GM23338 (cell line): ENCODE measurements at regions not wholly inside any gene's neighbourhood (a gene's known extent, or its start where the extent isn't known, plus 50 kb on each side); places are given as distances from the start of the nearest gene placed in this dataset.

Experiments
- ATAC-seq: fragments of 200-7000 bp; cut with Tn5 transposase; 3 replicates; pipeline ENCODE4 v1.9.1; 2020
- DNase-seq: peaks from one replicate; pipeline ENCODE4 v3.0.0-alpha.2; 2015; ENCODE audit warnings: low spot score
- H2AFZ ChIP-seq: fragments of 200-600 bp; sonication (generic); 2 replicates; pipeline ENCODE4 v1.8.0; 2016; ENCODE audit warnings: antibody characterized with exemption, mild to moderate bottlenecking, moderate library complexity
- H3F3A ChIP-seq: fragments of 200-600 bp; sonication (generic); replicated peaks from 2 replicates; pipeline ENCODE4 v1.8.0; 2017; ENCODE audit warnings: antibody characterized with exemption, mixed run types, low read depth
- H3K27ac ChIP-seq: fragments of 200-600 bp; sonication (generic); 2 replicates; pipeline ENCODE4 v1.6.1; 2016; ENCODE audit warnings: low read depth
- H3K27me3 ChIP-seq: fragments of 200-600 bp; sonication (generic); 2 replicates; pipeline ENCODE4 v1.8.0; 2016; ENCODE audit warnings: mild to moderate bottlenecking, mixed run types, moderate library complexity; ENCODE audit not compliant: insufficient read depth
- H3K36me3 ChIP-seq: fragments of 200-600 bp; sonication (generic); 2 replicates; pipeline ENCODE4 v1.8.0; 2016; ENCODE audit warnings: mild to moderate bottlenecking; ENCODE audit not compliant: insufficient read depth
- H3K4me1 ChIP-seq: fragments of 200-600 bp; sonication (generic); 2 replicates; pipeline ENCODE4 v1.8.0; 2016; ENCODE audit warnings: mild to moderate bottlenecking, moderate library complexity; ENCODE audit not compliant: insufficient read depth
- H3K4me2 ChIP-seq: fragments of 200-600 bp; sonication (generic); 2 replicates; pipeline ENCODE4 v1.7.1; 2017; ENCODE audit warnings: mixed run types
- H3K4me3 ChIP-seq: fragments of 200-600 bp; sonication (generic); 2 replicates; pipeline ENCODE4 v1.6.1; 2016; ENCODE audit warnings: mixed run types
- H3K79me2 ChIP-seq: fragments of 200-600 bp; sonication (generic); replicated peaks from 2 replicates; pipeline ENCODE4 v1.8.0; 2017; ENCODE audit warnings: mild to moderate bottlenecking; ENCODE audit not compliant: insufficient read depth
- H3K9me2 ChIP-seq: fragments of 200-600 bp; sonication (generic); 2 replicates; pipeline ENCODE4 v1.8.0; 2017; ENCODE audit not compliant: insufficient read depth
- H4K20me1 ChIP-seq: fragments of 200-600 bp; sonication (generic); replicated peaks from 2 replicates; pipeline ENCODE4 v1.8.0; 2017; ENCODE audit warnings: mild to moderate bottlenecking; ENCODE audit not compliant: insufficient read depth
- H3K27ac Mint-ChIP-seq: 2 replicates; pipeline ENCODE4 v1.8.0; 2020; ENCODE audit warnings: inconsistent platforms, mild to moderate bottlenecking, moderate library complexity, mixed read lengths
- H3K27me3 Mint-ChIP-seq: 3 replicates; pipeline ENCODE4 v1.8.0; 2022; ENCODE audit warnings: low read depth, mild to moderate bottlenecking, moderate library complexity, mixed read lengths, inconsistent platforms; ENCODE audit not compliant: insufficient read depth, poor library complexity
- H3K36me3 Mint-ChIP-seq: 3 replicates; pipeline ENCODE4 v1.8.0; 2021; ENCODE audit warnings: low read depth, mild to moderate bottlenecking, inconsistent platforms, moderate library complexity, mixed read lengths
- H3K4me1 Mint-ChIP-seq: 3 replicates; pipeline ENCODE4 v1.8.0; 2020; ENCODE audit warnings: mild to moderate bottlenecking, inconsistent platforms, mixed read lengths
- H3K4me3 Mint-ChIP-seq: 3 replicates; pipeline ENCODE4 v1.8.0; 2021; ENCODE audit warnings: moderate library complexity, mild to moderate bottlenecking, inconsistent platforms, mixed read lengths
- H3K9me3 Mint-ChIP-seq: 3 replicates; pipeline ENCODE4 v1.8.0; 2020; ENCODE audit warnings: moderate library complexity, mild to moderate bottlenecking, inconsistent platforms, mixed read lengths
- CREB1 ChIP-seq: fragments of 250-450 bp; sonication (Bioruptor Pico); IDR thresholded peaks from 2 replicates; pipeline ENCODE4 v1.5.0; 2020; ENCODE audit warnings: low read depth, mild to moderate bottlenecking, moderate library complexity
- EZH2 ChIP-seq: fragments of 200-600 bp; sonication (generic); IDR thresholded peaks from one replicate; pipeline ENCODE4 v1.8.0; 2017; ENCODE audit warnings: antibody characterized with exemption, mild to moderate bottlenecking, low read depth; ENCODE audit not compliant: unreplicated experiment
- EZH2phosphoT487 ChIP-seq: fragments of 200-600 bp; sonication (generic); IDR thresholded peaks from one replicate; pipeline ENCODE4 v1.8.1; 2018; ENCODE audit warnings: antibody characterized with exemption; ENCODE audit not compliant: unreplicated experiment
- JUNB ChIP-seq: IDR thresholded peaks from one replicate; pipeline ENCODE4 v1.6.1; 2016; ENCODE audit warnings: antibody characterized with exemption; ENCODE audit not compliant: unreplicated experiment
- NANOG ChIP-seq: IDR thresholded peaks from 2 replicates; pipeline ENCODE4 v1.6.1; 2016; ENCODE audit warnings: antibody characterized with exemption, borderline replicate concordance
- POLR2AphosphoS5 ChIP-seq: IDR thresholded peaks from 2 replicates; pipeline ENCODE4 v1.6.1; 2016; ENCODE audit warnings: antibody characterized with exemption, low read depth
- STAT1 ChIP-seq: IDR thresholded peaks from one replicate; pipeline ENCODE4 v1.6.1; 2016; ENCODE audit warnings: antibody characterized with exemption; ENCODE audit not compliant: unreplicated experiment
- ZNF114 ChIP-seq: fragments of 250-450 bp; sonication (Bioruptor Pico); IDR thresholded peaks from 2 replicates; pipeline ENCODE4 v1.5.0; 2020; ENCODE audit warnings: mild to moderate bottlenecking, moderate library complexity
- ZNF331 ChIP-seq: fragments of 250-450 bp; sonication (Bioruptor Pico); IDR thresholded peaks from 2 replicates; pipeline ENCODE4 v1.5.0; 2020; ENCODE audit warnings: low read depth, mild to moderate bottlenecking, moderate library complexity
- TF ChIP-seq, protein P1 (sequence below): fragments of 250-450 bp; sonication (Bioruptor Pico); IDR thresholded peaks from 2 replicates; pipeline ENCODE4 v1.5.0; 2020; ENCODE audit warnings: mild to moderate bottlenecking, moderate library complexity
- TF ChIP-seq, protein P2 (sequence below): IDR thresholded peaks from one replicate; pipeline ENCODE4 v1.6.1; 2018; ENCODE audit warnings: antibody characterized with exemption; ENCODE audit not compliant: unreplicated experiment

DNA sequence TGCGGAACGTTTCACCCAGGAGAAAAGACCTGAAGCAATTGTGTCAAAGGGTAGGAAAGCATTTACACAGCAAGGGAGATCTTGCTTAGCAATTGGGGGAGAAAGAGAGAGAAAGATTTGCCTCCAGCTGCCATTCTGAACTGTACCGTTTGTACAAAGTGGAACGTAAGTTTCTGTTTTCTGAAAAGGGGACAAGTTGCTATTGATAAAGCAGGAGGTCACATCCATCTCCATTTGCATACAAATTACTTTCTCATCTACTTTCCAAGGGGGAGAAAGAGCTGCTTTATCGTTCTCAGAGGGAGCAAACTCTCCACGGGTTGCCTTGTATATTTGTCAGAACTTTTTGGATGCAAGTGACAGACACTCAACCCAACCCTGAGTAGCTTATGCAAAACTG is 92.0 kb upstream of the CARD11 start (continued):
- TF ChIP-seq, protein P1, sequence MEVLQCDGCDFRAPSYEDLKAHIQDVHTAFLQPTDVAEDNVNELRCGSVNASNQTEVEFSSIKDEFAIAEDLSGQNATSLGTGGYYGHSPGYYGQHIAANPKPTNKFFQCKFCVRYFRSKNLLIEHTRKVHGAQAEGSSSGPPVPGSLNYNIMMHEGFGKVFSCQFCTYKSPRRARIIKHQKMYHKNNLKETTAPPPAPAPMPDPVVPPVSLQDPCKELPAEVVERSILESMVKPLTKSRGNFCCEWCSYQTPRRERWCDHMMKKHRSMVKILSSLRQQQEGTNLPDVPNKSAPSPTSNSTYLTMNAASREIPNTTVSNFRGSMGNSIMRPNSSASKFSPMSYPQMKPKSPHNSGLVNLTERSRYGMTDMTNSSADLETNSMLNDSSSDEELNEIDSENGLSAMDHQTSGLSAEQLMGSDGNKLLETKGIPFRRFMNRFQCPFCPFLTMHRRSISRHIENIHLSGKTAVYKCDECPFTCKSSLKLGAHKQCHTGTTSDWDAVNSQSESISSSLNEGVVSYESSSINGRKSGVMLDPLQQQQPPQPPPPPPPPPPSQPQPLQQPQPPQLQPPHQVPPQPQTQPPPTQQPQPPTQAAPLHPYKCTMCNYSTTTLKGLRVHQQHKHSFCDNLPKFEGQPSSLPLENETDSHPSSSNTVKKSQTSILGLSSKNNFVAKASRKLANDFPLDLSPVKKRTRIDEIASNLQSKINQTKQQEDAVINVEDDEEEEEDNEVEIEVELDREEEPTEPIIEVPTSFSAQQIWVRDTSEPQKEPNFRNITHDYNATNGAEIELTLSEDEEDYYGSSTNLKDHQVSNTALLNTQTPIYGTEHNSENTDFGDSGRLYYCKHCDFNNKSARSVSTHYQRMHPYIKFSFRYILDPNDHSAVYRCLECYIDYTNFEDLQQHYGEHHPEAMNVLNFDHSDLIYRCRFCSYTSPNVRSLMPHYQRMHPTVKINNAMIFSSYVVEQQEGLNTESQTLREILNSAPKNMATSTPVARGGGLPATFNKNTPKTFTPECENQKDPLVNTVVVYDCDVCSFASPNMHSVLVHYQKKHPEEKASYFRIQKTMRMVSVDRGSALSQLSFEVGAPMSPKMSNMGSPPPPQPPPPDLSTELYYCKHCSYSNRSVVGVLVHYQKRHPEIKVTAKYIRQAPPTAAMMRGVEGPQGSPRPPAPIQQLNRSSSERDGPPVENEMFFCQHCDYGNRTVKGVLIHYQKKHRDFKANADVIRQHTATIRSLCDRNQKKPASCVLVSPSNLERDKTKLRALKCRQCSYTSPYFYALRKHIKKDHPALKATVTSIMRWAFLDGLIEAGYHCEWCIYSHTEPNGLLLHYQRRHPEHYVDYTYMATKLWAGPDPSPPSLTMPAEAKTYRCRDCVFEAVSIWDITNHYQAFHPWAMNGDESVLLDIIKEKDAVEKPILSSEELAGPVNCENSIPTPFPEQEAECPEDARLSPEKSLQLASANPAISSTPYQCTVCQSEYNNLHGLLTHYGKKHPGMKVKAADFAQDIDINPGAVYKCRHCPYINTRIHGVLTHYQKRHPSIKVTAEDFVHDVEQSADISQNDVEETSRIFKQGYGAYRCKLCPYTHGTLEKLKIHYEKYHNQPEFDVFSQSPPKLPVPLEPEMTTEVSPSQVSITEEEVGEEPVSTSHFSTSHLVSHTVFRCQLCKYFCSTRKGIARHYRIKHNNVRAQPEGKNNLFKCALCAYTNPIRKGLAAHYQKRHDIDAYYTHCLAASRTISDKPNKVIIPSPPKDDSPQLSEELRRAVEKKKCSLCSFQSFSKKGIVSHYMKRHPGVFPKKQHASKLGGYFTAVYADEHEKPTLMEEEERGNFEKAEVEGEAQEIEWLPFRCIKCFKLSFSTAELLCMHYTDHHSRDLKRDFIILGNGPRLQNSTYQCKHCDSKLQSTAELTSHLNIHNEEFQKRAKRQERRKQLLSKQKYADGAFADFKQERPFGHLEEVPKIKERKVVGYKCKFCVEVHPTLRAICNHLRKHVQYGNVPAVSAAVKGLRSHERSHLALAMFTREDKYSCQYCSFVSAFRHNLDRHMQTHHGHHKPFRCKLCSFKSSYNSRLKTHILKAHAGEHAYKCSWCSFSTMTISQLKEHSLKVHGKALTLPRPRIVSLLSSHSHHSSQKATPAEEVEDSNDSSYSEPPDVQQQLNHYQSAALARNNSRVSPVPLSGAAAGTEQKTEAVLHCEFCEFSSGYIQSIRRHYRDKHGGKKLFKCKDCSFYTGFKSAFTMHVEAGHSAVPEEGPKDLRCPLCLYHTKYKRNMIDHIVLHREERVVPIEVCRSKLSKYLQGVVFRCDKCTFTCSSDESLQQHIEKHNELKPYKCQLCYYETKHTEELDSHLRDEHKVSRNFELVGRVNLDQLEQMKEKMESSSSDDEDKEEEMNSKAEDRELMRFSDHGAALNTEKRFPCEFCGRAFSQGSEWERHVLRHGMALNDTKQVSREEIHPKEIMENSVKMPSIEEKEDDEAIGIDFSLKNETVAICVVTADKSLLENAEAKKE (CRISPR knock-in tag) = no peak
- no peak for TF ChIP-seq CREB1 (CRISPR knock-in tag)
- TF ChIP-seq NANOG = no peak

DNA sequence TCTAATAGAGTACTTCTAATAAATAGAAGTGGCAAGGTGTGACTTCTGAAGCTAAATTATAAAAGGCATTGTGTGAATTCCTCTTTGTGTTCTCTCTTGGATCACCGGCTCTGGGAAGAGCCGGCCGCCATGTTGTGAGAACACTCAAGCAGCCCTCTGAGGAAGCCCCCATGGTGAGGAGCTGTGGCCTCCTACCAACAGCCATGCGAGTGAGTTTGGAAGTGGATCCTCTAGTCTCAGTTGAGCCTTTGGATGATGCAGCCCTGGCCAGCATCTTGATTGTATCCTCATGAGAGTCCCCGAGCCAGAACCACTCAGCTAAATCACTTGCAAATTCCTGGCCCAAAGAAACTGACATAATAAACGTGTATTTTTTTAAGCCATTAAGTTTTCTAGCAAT is 94.5 kb upstream of the CARD11 start:
- Histone ChIP-seq H2AFZ (0 out of 2 replicates have a peak overlapping the region, but pooled peaks have one; percentile 32), H3K4me2 (no peak overlapping the region), H3K4me1 (peaks cover 17% of the 10 kb centered on the region), H3K27me3 (no peaks in the 10 kb centered on the region), H3K36me3 (no peaks in the 10 kb centered on the region), H3K4me3 (no peak overlapping the region), H3K27ac (no peak overlapping the region), H3K9me2 (0 out of 2 replicates have a peak, but pooled peaks cover 3% of the 10 kb centered on the region), H3K79me2 (no peaks in the 10 kb centered on the region), H3F3A (no peaks in the 10 kb centered on the region), H4K20me1 (no peaks in the 10 kb centered on the region)
- H3K9me3 Mint-ChIP-seq = no peaks in the 10 kb centered on the region
- no peak for DNase-seq
- ATAC-seq = no peak
- H3K27ac Mint-ChIP-seq = no peak overlapping the region
- no peak overlapping the region for H3K4me3 Mint-ChIP-seq
- no peaks in the 10 kb centered on the region for H3K36me3 Mint-ChIP-seq
- peaks cover 11% of the 10 kb centered on the region for H3K27me3 Mint-ChIP-seq
- H3K4me1 Mint-ChIP-seq = peaks cover 22% of the 10 kb centered on the region
- TF ChIP-seq POLR2AphosphoS5 = no peak
- TF ChIP-seq STAT1 = no peak
- TF ChIP-seq JUNB = no peak
- TF ChIP-seq NANOG = no peak
- TF ChIP-seq EZH2 = no peak
- TF ChIP-seq ZNF114 (CRISPR knock-in tag) = no peak
- TF ChIP-seq ZNF331 (CRISPR knock-in tag) = no peak
- no peak for TF ChIP-seq CREB1 (CRISPR knock-in tag)
- TF ChIP-seq, protein P2, sequence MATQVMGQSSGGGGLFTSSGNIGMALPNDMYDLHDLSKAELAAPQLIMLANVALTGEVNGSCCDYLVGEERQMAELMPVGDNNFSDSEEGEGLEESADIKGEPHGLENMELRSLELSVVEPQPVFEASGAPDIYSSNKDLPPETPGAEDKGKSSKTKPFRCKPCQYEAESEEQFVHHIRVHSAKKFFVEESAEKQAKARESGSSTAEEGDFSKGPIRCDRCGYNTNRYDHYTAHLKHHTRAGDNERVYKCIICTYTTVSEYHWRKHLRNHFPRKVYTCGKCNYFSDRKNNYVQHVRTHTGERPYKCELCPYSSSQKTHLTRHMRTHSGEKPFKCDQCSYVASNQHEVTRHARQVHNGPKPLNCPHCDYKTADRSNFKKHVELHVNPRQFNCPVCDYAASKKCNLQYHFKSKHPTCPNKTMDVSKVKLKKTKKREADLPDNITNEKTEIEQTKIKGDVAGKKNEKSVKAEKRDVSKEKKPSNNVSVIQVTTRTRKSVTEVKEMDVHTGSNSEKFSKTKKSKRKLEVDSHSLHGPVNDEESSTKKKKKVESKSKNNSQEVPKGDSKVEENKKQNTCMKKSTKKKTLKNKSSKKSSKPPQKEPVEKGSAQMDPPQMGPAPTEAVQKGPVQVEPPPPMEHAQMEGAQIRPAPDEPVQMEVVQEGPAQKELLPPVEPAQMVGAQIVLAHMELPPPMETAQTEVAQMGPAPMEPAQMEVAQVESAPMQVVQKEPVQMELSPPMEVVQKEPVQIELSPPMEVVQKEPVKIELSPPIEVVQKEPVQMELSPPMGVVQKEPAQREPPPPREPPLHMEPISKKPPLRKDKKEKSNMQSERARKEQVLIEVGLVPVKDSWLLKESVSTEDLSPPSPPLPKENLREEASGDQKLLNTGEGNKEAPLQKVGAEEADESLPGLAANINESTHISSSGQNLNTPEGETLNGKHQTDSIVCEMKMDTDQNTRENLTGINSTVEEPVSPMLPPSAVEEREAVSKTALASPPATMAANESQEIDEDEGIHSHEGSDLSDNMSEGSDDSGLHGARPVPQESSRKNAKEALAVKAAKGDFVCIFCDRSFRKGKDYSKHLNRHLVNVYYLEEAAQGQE = no peak
- TF ChIP-seq EZH2phosphoT487 = no peak
